ENCODE measurements at regions not wholly inside any gene's neighbourhood (a gene's known extent, or its start where the extent isn't known, plus 50 kb on each side); places are given as distances from the start of the nearest gene placed in this dataset.
A peak's percentile ranks its signal among the peaks of the same experiment; 100 is the strongest.

DNA sequence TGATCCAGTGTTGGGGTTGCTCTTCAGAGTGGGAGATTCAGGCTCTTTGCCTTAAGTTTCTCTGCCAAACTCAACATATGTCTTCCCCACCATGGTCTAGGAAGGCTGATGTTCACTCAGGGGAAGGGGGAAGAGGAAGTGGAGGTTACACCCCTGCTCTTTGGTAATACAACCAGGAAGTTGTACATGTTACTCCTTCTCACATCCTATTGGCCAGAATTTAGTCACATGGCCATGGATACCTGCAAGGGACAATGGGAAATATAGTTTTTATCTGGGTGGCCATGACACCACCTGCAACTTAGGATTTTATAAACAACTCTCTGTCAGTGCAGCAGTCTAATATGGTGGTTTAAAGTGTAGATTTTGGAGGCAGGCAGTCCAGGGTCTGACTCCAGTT, 150.9 kb downstream of the TBX5 start:
- no peak for DNase-seq (ENCODE audit: low read depth)

DNA sequence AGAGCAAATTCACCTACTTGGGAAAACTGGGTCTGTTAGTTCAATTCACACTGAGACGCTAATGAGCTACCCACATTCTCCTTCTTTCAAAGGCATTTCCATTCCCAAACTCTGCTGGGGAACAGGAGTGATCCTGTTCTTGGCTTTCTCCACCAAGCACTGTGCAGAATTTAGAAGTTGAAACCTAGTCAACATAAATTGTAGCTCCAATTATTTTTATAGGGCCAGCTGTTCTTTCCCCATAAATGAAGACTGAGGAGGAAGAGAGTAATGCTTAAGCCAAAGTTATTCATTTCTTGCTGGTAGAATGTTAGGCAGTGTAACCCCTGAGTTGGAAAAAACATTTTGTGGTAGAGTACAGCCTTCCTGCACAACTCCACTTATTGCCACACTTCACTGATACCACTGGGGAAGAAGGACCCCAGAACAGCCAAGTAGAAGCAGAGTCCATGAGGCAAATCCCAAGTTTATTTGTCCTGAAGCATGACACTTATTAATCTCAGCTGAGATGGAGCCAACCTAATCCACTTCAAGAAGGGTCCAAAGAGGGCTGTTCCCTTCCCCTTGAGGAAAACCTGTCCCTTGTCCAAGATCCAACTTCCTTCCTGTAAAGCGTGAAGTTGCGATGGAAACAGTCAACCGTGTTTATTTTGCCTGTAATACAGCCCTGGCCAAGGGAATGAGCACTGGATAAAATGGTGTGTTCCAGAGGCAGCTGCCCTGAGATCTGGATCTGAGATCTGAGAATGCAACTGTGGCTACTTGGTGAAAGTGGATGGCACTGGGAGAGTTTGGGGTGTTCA, 151.8 kb downstream of the TBX5 start:
- DNase-seq (ENCODE audit: low read depth) = no peak

DNA sequence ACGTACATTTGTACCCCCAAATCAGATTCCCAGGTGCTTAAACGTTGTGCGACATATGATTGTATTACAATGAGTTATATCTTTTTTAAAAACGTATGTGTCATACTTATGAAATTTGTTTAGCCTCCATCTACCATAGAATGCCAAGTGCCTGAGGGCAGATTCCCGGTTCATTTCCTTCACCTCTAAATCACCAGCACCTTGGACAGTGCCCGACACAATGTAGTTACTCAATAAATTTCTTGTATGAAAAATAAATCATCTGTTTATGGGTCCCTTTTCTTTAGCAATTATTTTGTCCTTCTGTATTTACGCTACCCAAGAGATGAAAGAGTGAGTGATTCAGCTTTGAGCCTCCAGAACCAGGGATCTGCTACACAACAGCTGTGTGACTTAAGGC, 157.4 kb downstream of the TBX5 start:
- no peak for DNase-seq (ENCODE audit: low read depth)

DNA sequence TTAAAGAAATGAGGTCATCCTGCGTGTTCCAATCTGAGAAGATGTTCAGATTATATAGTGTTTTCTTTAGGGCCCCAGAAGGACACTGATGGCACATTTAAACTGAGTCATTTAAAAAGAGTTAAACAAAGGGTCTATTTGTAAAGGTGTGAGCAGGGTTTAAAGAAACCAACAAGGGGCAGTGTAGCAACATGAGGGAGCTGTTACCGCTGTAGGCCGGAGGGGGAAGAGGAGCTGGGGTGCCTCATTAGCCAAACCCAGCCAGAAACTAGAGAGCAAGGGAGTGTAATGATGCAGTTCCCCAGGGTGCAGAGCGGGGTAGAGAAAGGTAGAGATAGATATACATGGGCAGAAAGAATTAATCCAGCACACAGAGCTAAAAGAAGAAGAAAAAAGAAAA, 160.4 kb downstream of the TBX5 start:
- no peak for DNase-seq (ENCODE audit: low read depth)

DNA sequence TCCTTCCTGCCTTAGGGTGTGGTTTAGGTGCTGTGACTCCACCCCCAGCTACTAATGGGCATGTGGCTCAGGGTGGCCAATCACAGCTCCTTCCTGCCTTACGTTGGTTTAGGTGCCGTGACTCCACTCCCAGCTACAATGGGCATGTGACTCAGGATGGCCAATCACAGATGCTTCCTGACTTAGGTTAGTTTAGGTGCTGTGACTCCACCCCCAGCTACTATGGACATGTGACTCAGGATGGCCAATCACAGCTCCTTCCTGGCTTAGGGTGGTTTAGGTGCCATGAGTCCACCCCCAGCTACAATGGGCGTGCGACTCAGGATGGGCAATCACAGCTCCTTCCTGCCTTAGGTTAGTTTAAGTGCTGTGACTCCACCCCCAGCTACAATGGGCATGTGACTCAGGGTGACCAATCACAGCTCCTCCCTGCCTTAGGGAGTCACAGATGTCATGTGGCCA, 163.9 kb downstream of the TBX5 start:
- DNase-seq (ENCODE audit: low read depth) = no peak

DNA sequence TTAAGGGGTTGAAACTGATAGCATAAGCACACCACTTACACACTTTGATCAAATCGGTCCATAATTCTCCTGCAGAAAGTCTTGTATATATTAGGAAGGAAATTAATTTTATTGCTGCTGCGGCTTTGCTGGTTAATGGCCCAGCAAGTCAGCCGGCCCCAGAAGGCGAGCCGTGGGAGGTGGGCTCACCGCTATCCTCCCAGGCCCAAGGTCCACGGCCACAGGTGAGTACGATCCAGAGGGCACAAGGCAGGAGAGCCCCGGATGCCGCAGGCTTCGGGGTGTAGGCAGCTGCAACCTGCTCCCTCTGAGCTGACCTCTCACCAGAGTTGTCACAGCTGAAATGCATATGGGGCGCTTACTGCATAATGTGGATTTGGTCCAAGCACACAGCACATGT, 165.7 kb downstream of the TBX5 start:
- DNase-seq (ENCODE audit: low read depth) = no peak

DNA sequence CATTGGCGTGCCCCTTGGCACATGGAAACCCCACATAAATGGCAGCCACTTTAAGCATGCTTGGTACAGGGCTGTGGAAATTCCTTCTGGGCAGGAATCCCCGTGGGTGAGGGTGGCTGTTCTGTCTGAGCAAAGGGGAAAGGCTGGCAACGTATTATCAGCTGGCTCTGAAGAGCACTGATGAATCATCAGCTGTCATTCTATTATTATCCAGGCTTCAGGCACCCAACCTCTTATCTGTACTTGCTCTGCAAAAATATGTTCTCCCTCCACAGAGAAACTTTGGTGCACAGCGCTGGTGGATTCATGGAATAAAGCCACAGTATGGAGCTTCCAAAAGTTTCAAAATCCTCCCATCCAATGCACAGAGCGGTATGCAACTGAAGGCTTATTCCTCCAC, 167.1 kb downstream of the TBX5 start:
- no peak for DNase-seq (ENCODE audit: low read depth)

DNA sequence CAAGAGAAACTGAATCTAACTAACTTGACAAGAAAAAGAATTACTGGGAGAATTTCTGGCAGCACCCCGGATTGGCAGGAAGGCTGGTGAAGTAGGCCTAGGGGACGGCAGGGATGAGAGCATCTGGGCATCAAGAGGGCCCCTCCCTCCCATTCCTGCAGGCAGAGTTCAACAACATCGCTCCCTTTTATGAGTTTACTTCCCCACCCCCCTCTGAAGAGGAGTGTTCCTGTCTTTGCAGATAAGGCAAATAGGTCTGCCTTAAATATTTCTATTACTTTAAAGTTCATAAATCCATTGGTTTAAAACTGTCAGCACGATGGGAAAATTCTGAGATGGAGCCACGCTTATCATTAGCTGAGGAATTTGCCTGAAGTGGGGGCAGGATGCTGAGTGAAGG, 168.7 kb downstream of the TBX5 start:
- no peak for DNase-seq (ENCODE audit: low read depth)

GRCh38 chr12:114232187-114232586, 173.8 kb downstream of the TBX5 start:
- no peak for DNase-seq (ENCODE audit: low read depth)

- no peak for DNase-seq (ENCODE audit: low read depth)
Observed at GRCh38 chr12:114229150-114229549, 176.8 kb downstream of the TBX5 start.

DNA sequence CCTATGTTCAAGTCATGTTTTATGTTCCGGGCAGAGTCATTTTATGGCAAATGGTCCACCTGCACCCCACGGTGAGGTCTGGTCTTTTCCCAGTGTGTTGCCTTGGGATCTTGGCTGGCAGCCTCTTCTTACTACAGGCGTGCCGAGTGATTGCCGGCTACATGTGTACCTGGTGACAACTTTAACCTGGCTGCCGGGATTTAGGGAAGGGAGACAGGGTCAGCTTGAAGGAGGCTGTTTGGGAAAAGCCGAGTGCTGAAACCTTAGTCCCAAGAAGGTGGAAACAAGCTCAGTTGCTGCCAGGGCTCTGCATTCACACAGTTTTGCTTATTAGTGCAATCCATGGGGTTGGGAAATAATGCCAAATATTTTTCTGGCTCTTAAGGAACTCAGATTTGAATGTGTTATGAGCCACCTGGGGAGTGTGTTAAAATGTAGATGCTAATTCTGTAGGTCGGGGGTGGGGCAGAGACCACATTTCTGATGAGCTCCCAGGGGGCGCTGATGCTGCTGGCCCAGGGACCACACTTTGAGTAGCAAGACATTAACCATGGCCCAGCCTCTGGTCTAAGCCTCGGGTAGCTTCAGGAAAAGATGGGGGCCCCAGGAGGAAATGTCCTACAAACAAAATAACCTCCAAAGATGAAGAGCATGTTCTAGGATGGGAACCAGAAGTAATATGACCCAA, 179.6 kb downstream of the TBX5 start:
- no peak for DNase-seq (ENCODE audit: low read depth)

GRCh38 chr12:114221957-114222630, 183.8 kb downstream of the TBX5 start:
- no peak for DNase-seq (ENCODE audit: low read depth)

GRCh38 chr12:114221136-114221833, 184.7 kb downstream of the TBX5 start:
- DNase-seq (ENCODE audit: low read depth) = no peak

DNA sequence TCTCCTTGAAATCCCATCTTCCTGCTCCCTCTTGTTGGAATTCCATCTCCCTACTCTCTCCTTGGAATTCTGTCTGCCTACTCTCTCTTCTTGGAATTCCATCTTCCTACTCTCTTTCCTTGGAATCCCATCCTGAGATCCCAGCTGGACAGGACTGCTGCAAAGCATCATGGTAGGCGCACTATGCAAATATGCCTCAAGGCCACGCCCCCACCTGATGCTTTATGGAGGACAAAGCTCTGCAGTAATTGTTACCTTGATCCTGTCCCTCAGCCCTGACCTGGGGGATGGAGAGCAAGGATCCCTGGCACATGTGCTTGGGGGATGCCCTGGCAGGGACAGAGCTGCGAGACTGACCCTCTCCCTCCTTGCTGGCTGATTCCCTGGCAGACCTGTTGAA, 185.6 kb downstream of the TBX5 start:
- no peak for DNase-seq (ENCODE audit: low read depth)

DNA sequence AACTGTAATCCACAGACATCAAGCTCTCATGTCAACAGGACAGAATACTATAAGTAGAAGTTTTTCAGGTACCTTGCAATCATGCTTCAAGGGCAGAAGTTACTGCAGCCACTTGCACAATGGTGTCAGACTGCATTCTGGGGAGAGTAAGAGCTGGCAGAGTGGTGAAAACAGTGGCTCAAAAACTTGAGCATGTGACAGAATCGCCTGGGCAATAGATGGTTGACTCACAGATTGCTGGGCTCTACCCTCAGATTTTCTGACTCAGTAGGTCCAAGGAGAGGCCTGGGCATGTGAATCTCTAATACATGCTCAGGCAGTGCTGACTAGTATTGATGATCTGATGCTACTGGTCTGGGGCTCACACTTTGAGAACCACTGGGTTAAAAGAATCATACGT, 187.8 kb downstream of the TBX5 start:
- DNase-seq (ENCODE audit: low read depth) = no peak

DNA sequence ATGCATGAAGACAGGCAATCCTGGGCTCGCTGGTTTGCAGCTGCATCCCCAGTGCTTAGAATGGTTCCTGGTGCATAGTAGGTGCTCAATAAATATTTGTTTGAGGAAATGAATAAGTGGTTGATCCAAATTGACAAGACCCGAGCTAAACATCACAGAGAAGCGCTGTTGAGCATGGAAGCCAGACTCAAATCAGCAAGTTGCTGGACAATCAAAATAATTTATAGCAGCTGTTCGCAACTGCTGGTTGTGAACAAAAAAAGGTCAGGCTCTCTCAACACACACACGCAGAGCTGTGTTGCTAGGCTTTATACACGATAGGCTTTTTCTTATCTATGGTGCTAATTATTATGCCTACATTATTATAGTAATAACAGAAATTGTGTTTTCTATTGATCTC, 190.2 kb downstream of the TBX5 start:
- no peak for DNase-seq (ENCODE audit: low read depth)

- DNase-seq (ENCODE audit: low read depth) = no peak
Observed at GRCh38 chr12:114213055-114213581, 192.8 kb downstream of the TBX5 start.

DNA sequence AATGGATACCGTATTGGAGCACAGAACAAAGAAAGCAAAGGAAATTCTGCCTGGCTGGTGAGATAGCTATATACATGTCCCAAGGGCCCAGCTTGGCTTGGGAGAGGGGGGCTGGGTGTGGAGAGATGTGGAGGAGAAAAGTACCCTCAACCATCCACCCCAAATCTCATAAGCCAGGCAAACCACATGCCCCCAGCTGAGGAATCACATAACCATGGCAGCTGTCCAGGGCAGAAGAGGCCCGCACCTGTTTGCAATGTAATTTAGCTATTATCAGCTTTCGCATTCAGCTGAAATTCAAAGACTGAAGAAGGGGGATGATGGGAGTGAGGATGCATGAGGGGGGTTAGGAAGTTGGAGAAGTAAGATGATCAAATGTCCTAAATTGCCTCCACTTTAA, 196.1 kb downstream of the TBX5 start:
- no peak for DNase-seq (ENCODE audit: low read depth)

GRCh38 chr12:114206525-114206924, 199.4 kb downstream of the TBX5 start:
- DNase-seq (ENCODE audit: low read depth) = no peak

- DNase-seq (ENCODE audit: low read depth) = no peak
Observed at GRCh38 chr12:114201794-114202193, 204.2 kb downstream of the TBX5 start.

DNA sequence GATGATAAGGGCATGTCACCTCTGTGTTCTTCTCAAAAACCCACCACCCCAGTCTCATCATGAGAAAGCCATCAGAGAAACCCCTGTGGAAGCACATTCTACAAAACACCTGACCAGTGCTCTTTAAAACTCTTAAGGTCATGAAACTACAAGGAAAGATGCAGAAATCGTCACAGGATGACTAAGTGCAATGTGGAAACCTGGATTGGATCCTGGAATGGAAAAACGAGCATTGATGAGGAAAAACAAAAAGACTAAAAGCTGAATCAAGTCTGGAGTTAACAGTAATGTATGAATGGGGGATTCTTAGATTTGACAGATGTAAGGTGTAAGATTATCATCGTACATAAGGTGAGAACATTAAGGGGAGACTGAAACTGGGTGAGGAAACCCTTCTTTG, 211.0 kb downstream of the TBX5 start:
- DNase-seq (ENCODE audit: low read depth) = peak; percentile 36

DNA sequence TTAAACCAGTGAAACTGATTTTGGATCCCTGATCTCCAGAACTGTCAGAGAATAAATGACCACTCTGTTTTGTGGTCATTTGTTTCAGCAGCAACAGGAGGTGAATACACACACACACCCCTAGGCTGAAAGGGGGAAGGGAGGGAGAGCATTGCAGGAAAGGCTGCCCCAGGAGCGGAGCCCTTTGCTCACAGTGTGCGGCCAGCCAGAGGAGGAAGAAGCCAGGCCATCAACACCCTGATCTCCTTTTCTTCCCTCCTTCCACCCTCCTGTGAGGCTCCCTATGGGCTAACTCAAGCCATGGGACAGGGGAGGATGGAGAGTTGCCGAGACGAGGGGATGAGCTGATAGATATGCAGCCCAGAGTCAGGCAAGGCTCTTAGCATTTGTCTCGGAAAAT, 211.9 kb downstream of the TBX5 start:
- no peak for DNase-seq (ENCODE audit: low read depth)
